ENCODE measurements at regions not wholly inside any gene's neighbourhood (a gene's known extent, or its start where the extent isn't known, plus 50 kb on each side); places are given as distances from the start of the nearest gene placed in this dataset.

DNA sequence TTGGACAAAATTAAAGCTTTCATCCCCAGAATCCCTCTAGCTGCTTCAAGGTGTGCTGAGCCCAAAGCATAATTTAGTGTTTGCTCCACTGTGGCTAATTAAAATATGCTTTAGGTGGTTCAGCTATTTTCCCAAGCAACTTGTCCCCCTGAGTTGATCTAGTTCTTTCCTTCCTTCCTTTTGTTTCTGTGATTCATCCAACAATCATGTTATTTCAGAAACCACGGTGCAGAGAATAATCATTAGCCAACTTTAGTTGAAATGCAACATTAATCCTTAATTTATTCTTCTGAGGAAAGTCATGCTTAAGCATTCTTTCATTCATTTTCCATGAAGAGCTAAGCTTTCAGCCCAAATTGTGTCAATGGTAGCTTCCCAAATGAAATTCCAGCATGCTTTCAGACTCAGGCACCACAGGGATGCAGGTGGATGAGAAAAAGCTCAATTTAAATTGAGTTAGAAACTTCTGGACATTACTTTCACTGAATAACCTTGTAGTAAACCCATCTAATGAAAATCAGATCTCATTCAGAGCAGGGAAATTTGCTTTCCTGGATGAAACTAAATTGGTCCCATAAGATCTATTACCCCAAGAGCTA lies 209.0 kb upstream of the NT5E start (continued):
- TF ChIP-seq FOXM1 (IDR thresholded peaks at IDR 0.05; ENCODE audit: low read depth) (no peak), FOXM1 (CRISPR knock-in tag; IDR thresholded peaks at IDR 0.05; ENCODE audit: low read depth) (no peak), ZNF184 (CRISPR knock-in tag; IDR thresholded peaks at IDR 0.05) (no peak), ETV5 (CRISPR knock-in tag; IDR thresholded peaks at IDR 0.05; ENCODE audit: low read depth) (no peak), KAT7 (CRISPR knock-in tag; IDR thresholded peaks at IDR 0.05; ENCODE audit: borderline replicate concordance) (no peak), ZNF253 (CRISPR knock-in tag; conservative IDR thresholded peaks at IDR 0.05) (no peak)

DNA sequence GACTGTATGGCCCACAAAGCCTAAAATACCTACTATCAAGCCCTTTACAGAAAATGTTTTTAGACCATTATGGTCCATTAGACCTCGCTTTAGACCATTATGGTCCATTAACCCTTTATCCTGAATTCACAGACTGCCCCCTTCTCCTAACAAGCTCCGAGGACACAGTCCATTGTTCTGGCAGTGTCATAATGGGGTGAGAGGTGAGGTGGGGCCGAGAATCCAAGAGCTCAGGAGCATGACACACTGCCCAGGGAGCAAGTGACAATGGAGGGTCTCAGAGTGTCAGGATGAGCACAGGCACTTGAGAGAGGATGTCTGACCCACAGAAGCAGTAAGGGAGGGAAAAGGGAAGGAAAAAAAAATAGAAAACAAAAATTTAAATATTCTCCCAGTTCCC lies 212.4 kb upstream of the NT5E start:
- Histone ChIP-seq H3K27ac (ENCODE audit: extremely low read depth, low read depth, low read length) (no peak overlapping the region), H3K9me3 (replicated peaks; ENCODE audit: control insufficient read depth, insufficient read depth, low read depth, low read length) (no peaks in the 10 kb centered on the region), H3K9me1 (ENCODE audit: control insufficient read depth, insufficient read depth, low read length) (no peaks in the 10 kb centered on the region), H4K20me1 (replicated peaks; ENCODE audit: control insufficient read depth, insufficient read depth, low read length) (no peaks in the 10 kb centered on the region), H3K4me2 (ENCODE audit: insufficient read depth, low read length) (no peak overlapping the region), H3K79me2 (ENCODE audit: control insufficient read depth, insufficient read depth, low read length) (no peaks in the 10 kb centered on the region), H3K4me3 (no peak overlapping the region), H2AFZ (ENCODE audit: low read depth, low read length) (no peak overlapping the region), H3K9ac (ENCODE audit: insufficient read depth in 1 of 2, low read depth in 2 of 2, low read length in 2 of 2) (no peak overlapping the region), H3K36me3 (ENCODE audit: control insufficient read depth, insufficient read depth, low read length) (no peaks in the 10 kb centered on the region), H3K4me1 (replicated peaks in 1 of 2; ENCODE audit: control insufficient read depth in 2 of 2, insufficient read depth in 2 of 2, low read length in 2 of 2) (no peaks in the 10 kb centered on the region), H3K27me3 (ENCODE audit: control insufficient read depth in 2 of 2, insufficient read depth in 2 of 2, low read length in 2 of 2) (no peaks in the 10 kb centered on the region)
- ChIA-PET POLR2A (no interaction called here), CTCF (ENCODE audit: low intra/inter-chr PET ratio) (no interaction called here)
- BruUV-seq (replicated peaks): no TSS peak
- 3% methylated on average over 3 of the region's 3 CpGs for WGBS (ENCODE audit: insufficient coverage, low coverage, missing lambda C conversion rate)
- intact Hi-C loops (cut with micrococcal nuclease): no loop called here
- FAIRE-seq (no peak), ATAC-seq (no peak), DNase-seq (ENCODE audit: extremely low read depth in 1 of 4, low spot score in 3 of 4) (no peak)
- in situ Hi-C loops (cut with MboI): no loop called here
- TF ChIP-seq, protein P1, sequence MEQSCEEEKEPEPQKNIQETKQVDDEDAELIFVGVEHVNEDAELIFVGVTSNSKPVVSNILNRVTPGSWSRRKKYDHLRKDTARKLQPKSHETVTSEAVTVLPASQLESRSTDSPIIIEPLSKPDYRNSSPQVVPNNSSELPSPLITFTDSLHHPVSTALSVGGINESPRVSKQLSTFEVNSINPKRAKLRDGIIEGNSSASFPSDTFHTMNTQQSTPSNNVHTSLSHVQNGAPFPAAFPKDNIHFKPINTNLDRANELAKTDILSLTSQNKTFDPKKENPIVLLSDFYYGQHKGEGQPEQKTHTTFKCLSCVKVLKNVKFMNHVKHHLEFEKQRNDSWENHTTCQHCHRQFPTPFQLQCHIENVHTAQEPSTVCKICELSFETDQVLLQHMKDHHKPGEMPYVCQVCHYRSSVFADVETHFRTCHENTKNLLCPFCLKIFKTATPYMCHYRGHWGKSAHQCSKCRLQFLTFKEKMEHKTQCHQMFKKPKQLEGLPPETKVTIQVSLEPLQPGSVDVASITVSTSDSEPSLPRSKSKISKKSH (CRISPR knock-in tag; IDR thresholded peaks at IDR 0.05): no peak
- TF ChIP-seq, protein P2, sequence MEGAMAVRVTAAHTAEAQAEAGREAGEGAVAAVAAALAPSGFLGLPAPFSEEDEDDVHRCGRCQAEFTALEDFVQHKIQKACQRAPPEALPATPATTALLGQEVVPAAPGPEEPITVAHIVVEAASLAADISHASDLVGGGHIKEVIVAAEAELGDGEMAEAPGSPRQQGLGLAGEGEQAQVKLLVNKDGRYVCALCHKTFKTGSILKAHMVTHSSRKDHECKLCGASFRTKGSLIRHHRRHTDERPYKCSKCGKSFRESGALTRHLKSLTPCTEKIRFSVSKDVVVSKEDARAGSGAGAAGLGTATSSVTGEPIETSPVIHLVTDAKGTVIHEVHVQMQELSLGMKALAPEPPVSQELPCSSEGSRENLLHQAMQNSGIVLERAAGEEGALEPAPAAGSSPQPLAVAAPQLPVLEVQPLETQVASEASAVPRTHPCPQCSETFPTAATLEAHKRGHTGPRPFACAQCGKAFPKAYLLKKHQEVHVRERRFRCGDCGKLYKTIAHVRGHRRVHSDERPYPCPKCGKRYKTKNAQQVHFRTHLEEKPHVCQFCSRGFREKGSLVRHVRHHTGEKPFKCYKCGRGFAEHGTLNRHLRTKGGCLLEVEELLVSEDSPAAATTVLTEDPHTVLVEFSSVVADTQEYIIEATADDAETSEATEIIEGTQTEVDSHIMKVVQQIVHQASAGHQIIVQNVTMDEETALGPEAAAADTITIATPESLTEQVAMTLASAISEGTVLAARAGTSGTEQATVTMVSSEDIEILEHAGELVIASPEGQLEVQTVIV (CRISPR knock-in tag; IDR thresholded peaks at IDR 0.05; ENCODE audit: borderline replicate concordance): no peak
- TF ChIP-seq, protein P3, sequence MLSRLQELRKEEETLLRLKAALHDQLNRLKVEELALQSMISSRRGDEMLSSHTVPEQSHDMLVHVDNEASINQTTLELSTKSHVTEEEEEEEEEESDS (CRISPR knock-in tag; IDR thresholded peaks at IDR 0.05): no peak
- TF ChIP-seq MAZ (CRISPR knock-in tag; conservative IDR thresholded peaks at IDR 0.05 in 1 of 2, IDR thresholded peaks at IDR 0.05 in 1 of 2) (no peak), TEAD4 (IDR thresholded peaks at IDR 0.05; ENCODE audit: low read length) (no peak), TEAD4 (CRISPR knock-in tag; IDR thresholded peaks at IDR 0.05; ENCODE audit: borderline replicate concordance) (no peak), DIDO1 (tag; IDR thresholded peaks at IDR 0.05; ENCODE audit: low read depth) (no peak), ZNF133 (CRISPR knock-in tag; IDR thresholded peaks at IDR 0.05) (no peak), HCFC1 (IDR thresholded peaks at IDR 0.05; ENCODE audit: low read depth, low read length) (no peak), ATF7 (IDR thresholded peaks at IDR 0.05) (no peak), RB1 (IDR thresholded peaks at IDR 0.05; ENCODE audit: low read depth) (no peak), U2AF1 (optimal IDR thresholded peaks at IDR 0.05; ENCODE audit: low read depth, low read length) (no peak)
- TF ChIP-seq, protein P4, sequence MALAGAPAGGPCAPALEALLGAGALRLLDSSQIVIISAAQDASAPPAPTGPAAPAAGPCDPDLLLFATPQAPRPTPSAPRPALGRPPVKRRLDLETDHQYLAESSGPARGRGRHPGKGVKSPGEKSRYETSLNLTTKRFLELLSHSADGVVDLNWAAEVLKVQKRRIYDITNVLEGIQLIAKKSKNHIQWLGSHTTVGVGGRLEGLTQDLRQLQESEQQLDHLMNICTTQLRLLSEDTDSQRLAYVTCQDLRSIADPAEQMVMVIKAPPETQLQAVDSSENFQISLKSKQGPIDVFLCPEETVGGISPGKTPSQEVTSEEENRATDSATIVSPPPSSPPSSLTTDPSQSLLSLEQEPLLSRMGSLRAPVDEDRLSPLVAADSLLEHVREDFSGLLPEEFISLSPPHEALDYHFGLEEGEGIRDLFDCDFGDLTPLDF (CRISPR knock-in tag; IDR thresholded peaks at IDR 0.05): no peak

Measured in K562 (cell line).